ENCODE measurements at regions not wholly inside any gene's neighbourhood (a gene's known extent, or its start where the extent isn't known, plus 50 kb on each side); places are given as distances from the start of the nearest gene placed in this dataset.

DNA sequence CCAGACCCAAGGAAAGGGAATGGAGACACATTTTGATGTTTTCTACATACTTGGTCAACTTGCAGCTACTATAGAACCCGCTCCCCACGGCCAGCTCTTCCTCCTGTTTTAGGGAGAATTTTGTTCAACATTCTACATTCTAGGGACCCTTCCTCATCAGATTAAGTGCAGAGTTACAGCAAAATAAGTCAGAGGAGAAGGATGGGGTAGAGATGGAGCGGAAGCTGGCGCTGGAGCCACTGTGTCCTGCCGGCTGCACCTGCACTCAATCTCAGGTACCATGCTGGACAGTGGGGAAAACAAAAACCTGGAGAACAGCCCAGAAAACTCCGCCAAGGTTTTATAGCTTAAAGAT lies 79.4 kb upstream of the EN2 start:
- Histone ChIP-seq H3K4me3 (ENCODE audit: low read depth, low read length) (no peak overlapping the region), H3K27me3 (ENCODE audit: control insufficient read depth, insufficient read depth, low read length) (peaks cover 90% of the 10 kb centered on the region), H3K9me3 (ENCODE audit: control insufficient read depth, insufficient read depth, low read length) (peaks cover 8% of the 10 kb centered on the region), H3K27ac (ENCODE audit: low read depth, low read length) (no peak overlapping the region)
- DNase-seq (ENCODE audit: low read depth, low spot score), result no peak
- TF ChIP-seq, protein P1, sequence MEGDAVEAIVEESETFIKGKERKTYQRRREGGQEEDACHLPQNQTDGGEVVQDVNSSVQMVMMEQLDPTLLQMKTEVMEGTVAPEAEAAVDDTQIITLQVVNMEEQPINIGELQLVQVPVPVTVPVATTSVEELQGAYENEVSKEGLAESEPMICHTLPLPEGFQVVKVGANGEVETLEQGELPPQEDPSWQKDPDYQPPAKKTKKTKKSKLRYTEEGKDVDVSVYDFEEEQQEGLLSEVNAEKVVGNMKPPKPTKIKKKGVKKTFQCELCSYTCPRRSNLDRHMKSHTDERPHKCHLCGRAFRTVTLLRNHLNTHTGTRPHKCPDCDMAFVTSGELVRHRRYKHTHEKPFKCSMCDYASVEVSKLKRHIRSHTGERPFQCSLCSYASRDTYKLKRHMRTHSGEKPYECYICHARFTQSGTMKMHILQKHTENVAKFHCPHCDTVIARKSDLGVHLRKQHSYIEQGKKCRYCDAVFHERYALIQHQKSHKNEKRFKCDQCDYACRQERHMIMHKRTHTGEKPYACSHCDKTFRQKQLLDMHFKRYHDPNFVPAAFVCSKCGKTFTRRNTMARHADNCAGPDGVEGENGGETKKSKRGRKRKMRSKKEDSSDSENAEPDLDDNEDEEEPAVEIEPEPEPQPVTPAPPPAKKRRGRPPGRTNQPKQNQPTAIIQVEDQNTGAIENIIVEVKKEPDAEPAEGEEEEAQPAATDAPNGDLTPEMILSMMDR (IDR thresholded peaks at IDR 0.05; ENCODE audit: low read depth, low read length), result no peak
- POLR2A ChIA-PET, result no interaction called here
- CTCF ChIA-PET, result interaction anchor here (0.5 to 3.8 kb wide), 5 partner anchors 22 to 451 kb away, joined by 4 to 18 read pairs (median 5); partner anchors contain the start of gene INSIG1

DNA sequence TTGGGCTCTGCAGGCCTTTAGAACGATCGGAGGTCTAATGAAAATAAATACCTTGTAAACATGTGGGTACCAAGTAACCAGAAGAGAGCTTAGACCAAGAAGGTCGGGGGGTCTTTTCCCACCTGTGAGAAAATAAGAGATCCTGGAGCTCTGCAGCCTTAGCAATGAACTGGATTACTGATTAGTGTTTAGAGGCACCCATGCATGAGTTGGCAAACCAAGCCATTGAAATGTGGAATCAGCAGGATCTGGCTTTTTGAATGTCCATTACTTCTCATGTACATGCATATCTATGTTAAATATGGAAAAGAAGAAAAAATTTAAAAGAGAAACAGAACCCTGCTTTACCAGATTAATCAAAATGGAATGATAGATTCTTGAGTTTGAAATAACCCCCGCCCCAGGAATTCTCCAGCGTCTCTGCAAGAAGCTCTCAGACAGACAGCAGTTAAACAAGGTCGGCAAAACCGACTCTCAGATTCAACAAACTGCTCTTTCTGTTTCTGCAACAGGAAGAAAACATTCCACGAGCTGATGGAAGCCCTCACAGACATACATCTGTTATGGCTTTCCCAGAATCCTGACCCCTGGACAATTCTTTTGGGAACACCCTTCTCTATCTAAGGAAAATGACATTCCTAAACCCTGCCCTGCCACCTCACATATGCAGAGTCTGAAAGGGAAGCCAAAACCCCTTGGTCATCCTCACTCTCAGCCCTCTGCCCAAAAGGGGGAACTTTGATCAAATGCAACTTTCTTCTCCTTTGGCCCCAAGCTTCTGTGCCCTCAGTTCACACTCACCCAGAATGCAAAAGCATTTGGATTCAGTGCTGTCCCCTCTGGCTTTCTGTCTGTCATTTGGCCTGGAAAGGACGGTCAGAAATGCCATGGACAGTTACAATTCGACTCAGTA lies 78.7 kb upstream of the EN2 start:
- H3K4me3 ChIP-seq (ENCODE audit: low read depth, low read length), result no peak overlapping the region
- H3K9me3 ChIP-seq (ENCODE audit: control insufficient read depth, insufficient read depth, low read length), result peaks cover 8% of the 10 kb centered on the region
- TF ChIP-seq, protein P1 (IDR thresholded peaks at IDR 0.05; ENCODE audit: low read depth, low read length), result no peak
- ChIA-PET POLR2A (no interaction called here), CTCF (interaction anchor here (1.7 to 3.8 kb wide), 5 partner anchors 22 to 452 kb away, joined by 4 to 18 read pairs (median 8); no protein-coding TSS in a partner anchor)
- no peak for DNase-seq (ENCODE audit: low read depth, low spot score)
- no peak overlapping the region for H3K27ac ChIP-seq (ENCODE audit: low read depth, low read length)
- peaks cover 87% of the 10 kb centered on the region for H3K27me3 ChIP-seq (ENCODE audit: control insufficient read depth, insufficient read depth, low read length)

DNA sequence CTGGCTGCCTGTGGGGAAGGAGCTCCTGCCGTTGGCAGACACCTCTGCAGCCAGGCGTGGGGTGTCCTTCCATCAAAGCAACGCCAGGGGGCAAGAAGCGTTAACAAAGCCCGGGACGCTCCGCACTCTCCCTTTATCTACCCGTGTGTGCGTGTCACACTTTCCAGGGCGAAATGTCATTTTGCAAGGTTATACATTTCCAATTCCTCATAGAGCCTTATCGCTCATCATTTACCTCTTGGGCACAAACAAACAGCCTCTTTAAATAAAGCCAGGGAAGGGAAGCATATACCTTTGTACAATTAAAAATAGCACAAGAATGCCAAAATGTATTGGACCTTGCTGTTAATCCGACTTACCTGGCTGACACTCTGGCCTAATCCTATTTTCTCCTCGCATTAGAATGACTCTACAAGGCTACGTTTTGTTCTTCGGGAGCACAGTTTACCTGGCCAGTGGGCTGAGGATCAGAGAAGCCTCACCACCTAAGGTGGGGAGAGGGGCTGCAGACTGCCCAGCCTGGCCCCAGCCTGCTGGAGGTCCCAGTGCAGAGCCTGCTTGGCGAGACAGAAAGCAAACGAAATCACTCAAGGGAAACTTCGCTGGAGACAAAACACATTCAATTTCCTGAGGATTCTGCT lies 77.6 kb upstream of the EN2 start:
- Histone ChIP-seq H3K4me3 (ENCODE audit: low read depth, low read length) (no peak overlapping the region), H3K9me3 (ENCODE audit: control insufficient read depth, insufficient read depth, low read length) (peaks cover 3% of the 10 kb centered on the region), H3K27ac (ENCODE audit: low read depth, low read length) (no peak overlapping the region), H3K27me3 (ENCODE audit: control insufficient read depth, insufficient read depth, low read length) (peaks cover 81% of the 10 kb centered on the region)
- ChIA-PET POLR2A (no interaction called here), CTCF (interaction anchor here (0.7 to 3.8 kb wide), 9 partner anchors 23 to 453 kb away, joined by 3 to 18 read pairs (median 4); no protein-coding TSS in a partner anchor)
- TF ChIP-seq, protein P1 (IDR thresholded peaks at IDR 0.05; ENCODE audit: low read depth, low read length), result peak; percentile 76
- peak; percentile 18 for DNase-seq (ENCODE audit: low read depth, low spot score)

DNA sequence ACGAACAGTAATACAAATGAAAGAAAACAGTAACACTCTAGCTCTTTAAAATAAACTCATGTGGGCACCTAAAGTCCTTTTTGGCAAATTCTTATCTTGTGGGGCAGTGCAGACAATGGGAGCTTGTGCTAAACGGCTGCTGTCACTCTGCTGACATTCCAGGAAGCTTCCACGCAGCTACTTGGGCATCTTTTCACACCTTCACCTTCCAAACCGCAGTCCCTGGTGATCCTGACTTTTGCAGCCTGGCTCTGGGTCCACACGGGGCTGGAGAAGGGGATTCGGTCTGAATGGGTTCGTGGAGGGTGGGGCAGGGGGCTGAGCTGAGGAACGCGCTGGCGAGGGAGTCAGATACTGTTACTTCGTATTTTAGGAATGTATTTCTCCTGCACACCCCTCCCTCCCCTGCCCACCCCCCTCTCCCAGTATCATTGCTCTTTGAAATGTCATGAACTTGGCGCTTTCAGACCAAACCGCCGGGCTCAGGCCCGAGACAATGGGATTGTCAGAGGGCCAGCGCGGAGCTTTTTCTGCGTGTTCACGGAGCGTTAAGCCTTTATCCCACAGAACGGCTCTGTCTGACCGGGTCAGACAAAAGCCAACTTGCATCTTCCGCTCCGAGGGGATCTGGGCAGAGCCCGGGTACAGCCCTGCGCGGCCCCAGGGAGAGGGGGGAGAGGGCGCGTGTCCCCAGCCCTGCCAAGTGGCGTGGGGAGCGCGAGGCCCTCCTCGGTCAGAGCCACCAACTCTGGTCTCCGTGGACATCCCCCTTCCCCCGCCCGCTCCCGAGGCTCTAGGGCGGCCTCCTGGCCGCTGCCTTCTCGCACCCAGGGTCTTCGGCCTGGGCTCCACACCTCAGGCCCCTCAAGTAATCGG lies 76.7 kb upstream of the EN2 start:
- ChIA-PET POLR2A (no interaction called here), CTCF (interaction anchor here (0.7 to 3.8 kb wide), 7 partner anchors 23 to 454 kb away, joined by 3 to 18 read pairs (median 3); no protein-coding TSS in a partner anchor)
- no peak overlapping the region for H3K27ac ChIP-seq (ENCODE audit: low read depth, low read length)
- no peaks in the 10 kb centered on the region; the same call in 1 of the 2 replicates for H3K9me3 ChIP-seq (ENCODE audit: control insufficient read depth, insufficient read depth, low read length)
- H3K27me3 ChIP-seq (ENCODE audit: control insufficient read depth, insufficient read depth, low read length), result peaks cover 76% of the 10 kb centered on the region
- TF ChIP-seq, protein P1 (IDR thresholded peaks at IDR 0.05; ENCODE audit: low read depth, low read length), result no peak
- no peak overlapping the region for H3K4me3 ChIP-seq (ENCODE audit: low read depth, low read length)
- no peak for DNase-seq (ENCODE audit: low read depth, low spot score)
